SU-DHL-6 (cell line): ENCODE measurements at regions not wholly inside any gene's neighbourhood (a gene's known extent, or its start where the extent isn't known, plus 50 kb on each side); places are given as distances from the start of the nearest gene placed in this dataset.
"Not testable (repeated sequence)": the region's sequence is repeated elsewhere in the genome, so short reads cannot be mapped to it uniquely, and the experiment has no call there.

Experiments
- H2AFZ ChIP-seq: fragments of 200-600 bp; sonication (generic); 2 replicates; pipeline ENCODE4 v1.6.1; 2014; ENCODE audit warnings: low read depth, mild to moderate bottlenecking, moderate library complexity, mixed read lengths, antibody characterized with exemption, low read length; ENCODE audit not compliant: severe bottlenecking
- H3F3A ChIP-seq: fragments of 200-600 bp; shearing (Covaris generic); 2 replicates; pipeline ENCODE4 v1.6.0; 2016; ENCODE audit warnings: antibody characterized with exemption, mild to moderate bottlenecking; ENCODE audit not compliant: insufficient read depth
- H3K27ac ChIP-seq: fragments of 200-600 bp; sonication (generic); 2 replicates; pipeline ENCODE4 v1.5.1; 2016; ENCODE audit warnings: low read depth, mild to moderate bottlenecking, low read length, moderate library complexity, mixed read lengths
- H3K27me3 ChIP-seq: fragments of 200-600 bp; sonication (generic), shearing (Covaris generic); 2 replicates; pipeline ENCODE4 v1.6.0; 2014; ENCODE audit warnings: mild to moderate bottlenecking, low read length
- H3K36me3 ChIP-seq: fragments of 200-600 bp; sonication (generic); 2 replicates; pipeline ENCODE4 v1.6.1; 2014; ENCODE audit warnings: mild to moderate bottlenecking, low read length, mixed read lengths
- H3K4me2 ChIP-seq: fragments of 300-600, 200-600 bp; shearing (Covaris generic), sonication (generic); 2 replicates; pipeline ENCODE4 v1.6.0; 2014; ENCODE audit warnings: low read length, low read depth, mild to moderate bottlenecking; ENCODE audit not compliant: poor library complexity, severe bottlenecking
- H3K4me3 ChIP-seq: fragments of 200-600 bp; sonication (generic); 2 replicates; pipeline ENCODE4 v1.5.1; 2014; ENCODE audit warnings: antibody characterized with exemption, low read length, mild to moderate bottlenecking, mixed read lengths; ENCODE audit not compliant: insufficient read depth, poor library complexity, severe bottlenecking
- H3K79me2 ChIP-seq: fragments of 200-600 bp; sonication (generic); 2 replicates; pipeline ENCODE4 v1.6.1; 2014; ENCODE audit warnings: mild to moderate bottlenecking, low read length, moderate library complexity; ENCODE audit not compliant: insufficient read depth
- H3K9ac ChIP-seq: fragments of 200-600 bp; sonication (generic); 2 replicates; pipeline ENCODE4 v1.7.0; 2014; ENCODE audit warnings: mild to moderate bottlenecking, low read length
- H3K9me2 ChIP-seq: fragments of 200-600 bp; sonication (generic); replicated peaks from 2 replicates; pipeline ENCODE4 v1.6.1; 2014; ENCODE audit warnings: low read length; ENCODE audit not compliant: insufficient read depth
- H3K9me3 ChIP-seq: fragments of 200-600 bp; sonication (generic); 2 replicates; pipeline ENCODE4 v1.6.1; 2014; ENCODE audit warnings: low read length, mixed read lengths; ENCODE audit not compliant: insufficient read depth
- H4K20me1 ChIP-seq: fragments of 200-600 bp; sonication (generic); 2 replicates; pipeline ENCODE4 v1.6.1; 2014; ENCODE audit warnings: low read depth, mild to moderate bottlenecking, antibody characterized with exemption, low read length, moderate library complexity, mixed read lengths
- CTCF ChIP-seq: fragments of 200-600 bp; sonication (generic); IDR thresholded peaks from one replicate; pipeline ENCODE4 v1.5.1; 2017; ENCODE audit warnings: antibody characterized with exemption, mild to moderate bottlenecking, low read length, moderate library complexity; ENCODE audit not compliant: insufficient read depth, poor library complexity, severe bottlenecking
- EZH2phosphoT487 ChIP-seq: fragments of 200-600 bp; sonication (generic), shearing (Covaris generic); conservative IDR thresholded peaks from 2 replicates; pipeline ENCODE4 v1.6.1; 2018; ENCODE audit warnings: mild to moderate bottlenecking, antibody characterized with exemption, low read length, moderate library complexity, mixed read lengths

DNA sequence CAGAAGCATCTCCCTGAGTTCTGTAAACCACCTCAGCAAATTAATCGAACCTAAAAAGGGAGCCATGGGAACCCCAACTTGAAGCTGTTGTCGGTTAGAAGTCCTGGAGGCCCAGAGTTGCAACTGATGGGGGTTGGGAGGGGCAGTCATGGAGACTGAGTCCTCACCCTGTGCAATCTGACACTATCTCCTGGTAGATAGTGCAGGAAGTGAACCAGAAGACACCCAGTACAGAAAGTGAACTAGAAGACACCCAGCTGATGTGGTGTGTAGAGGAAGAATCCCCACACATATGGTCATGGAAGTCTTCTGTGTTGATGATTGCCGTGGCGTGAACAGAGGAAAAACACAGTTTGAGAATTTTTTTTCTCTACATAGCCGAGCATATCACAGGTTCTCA lies 58.8 kb upstream of the SRRM3 start:
- H3K79me2 ChIP-seq: no peaks in the 10 kb centered on the region
- TF ChIP-seq EZH2phosphoT487 (no peak), CTCF (no peak)
- H2AFZ ChIP-seq: no peak overlapping the region
- no peak overlapping the region for H3K4me2 ChIP-seq
- H3K27me3 ChIP-seq: no peaks in the 10 kb centered on the region; the same call in 1 of the 2 replicates
- H3K9me3 ChIP-seq: no peaks in the 10 kb centered on the region
- H3K27ac ChIP-seq: no peak overlapping the region
- no peaks in the 10 kb centered on the region for H4K20me1 ChIP-seq
- H3K9ac ChIP-seq: no peak overlapping the region
- no peaks in the 10 kb centered on the region for H3K9me2 ChIP-seq
- H3F3A ChIP-seq: no peaks in the 10 kb centered on the region
- H3K4me3 ChIP-seq: no peak overlapping the region
- no peaks in the 10 kb centered on the region for H3K36me3 ChIP-seq

- H3K4me2 ChIP-seq, H3K36me3 ChIP-seq, H3K9me2 ChIP-seq, H3K4me3 ChIP-seq, H3F3A ChIP-seq, H3K9me3 ChIP-seq, H3K27ac ChIP-seq, H4K20me1 ChIP-seq, H3K9ac ChIP-seq, H2AFZ ChIP-seq, H3K79me2 ChIP-seq, H3K27me3 ChIP-seq: not testable (repeated sequence)
These were observed 56.9 kb upstream of the SRRM3 start for GRCh38 chr7:76144664-76145270.

DNA sequence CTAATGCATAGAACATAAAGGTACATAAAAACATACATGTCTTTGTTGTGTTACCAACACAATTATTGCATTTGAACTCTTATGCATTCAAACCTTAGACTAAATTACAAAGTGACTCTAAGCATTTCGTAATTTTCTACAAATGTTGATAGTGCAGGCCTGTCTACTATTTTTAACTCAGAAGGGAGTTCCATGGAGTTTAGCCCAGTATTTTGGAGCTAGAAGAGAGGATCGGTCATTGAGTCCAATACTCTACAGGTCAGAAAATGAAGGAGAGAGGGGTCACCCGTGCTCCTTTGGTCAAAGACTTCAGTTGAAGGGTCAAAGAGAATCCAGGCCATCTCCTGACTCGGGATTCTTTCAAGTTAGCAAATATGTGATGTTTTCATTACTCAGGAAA lies 55.3 kb upstream of the SRRM3 start:
- Histone ChIP-seq H3K4me3 (no peak overlapping the region), H3K4me2 (no peak overlapping the region), H3K79me2 (no peaks in the 10 kb centered on the region), H2AFZ (no peak overlapping the region), H3K27ac (no peak overlapping the region), H3K9ac (no peak overlapping the region), H3K36me3 (no peaks in the 10 kb centered on the region), H4K20me1 (no peaks in the 10 kb centered on the region), H3K9me3 (no peaks in the 10 kb centered on the region), H3K9me2 (no peaks in the 10 kb centered on the region), H3F3A (no peaks in the 10 kb centered on the region), H3K27me3 (no peaks in the 10 kb centered on the region; the same call in 1 of the 2 replicates)
- TF ChIP-seq CTCF (no peak), EZH2phosphoT487 (no peak)

- not testable (repeated sequence) for H3K27me3 ChIP-seq, H3K36me3 ChIP-seq, H3K27ac ChIP-seq, H4K20me1 ChIP-seq, H3K79me2 ChIP-seq, H3F3A ChIP-seq, H3K9me2 ChIP-seq, H3K9ac ChIP-seq, H3K4me3 ChIP-seq, H2AFZ ChIP-seq, H3K9me3 ChIP-seq, H3K4me2 ChIP-seq
These were observed 52.7 kb upstream of the SRRM3 start for GRCh38 chr7:76148947-76149346.
